Kidney epithelial cell (primary cell): ENCODE measurements at regions not wholly inside any gene's neighbourhood (a gene's known extent, or its start where the extent isn't known, plus 50 kb on each side); places are given as distances from the start of the nearest gene placed in this dataset.

Experiments used
- DNase-seq: peaks from one replicate; pipeline ENCODE4 v3.0.0-alpha.2; 2010; ENCODE audit warnings: low read depth
- H3K27me3 ChIP-seq: 2 replicates; pipeline ENCODE4 v1.6.0; 2011; ENCODE audit warnings: low read length; ENCODE audit not compliant: control insufficient read depth, insufficient read depth
- H3K36me3 ChIP-seq: 2 replicates; pipeline ENCODE4 v1.5.1; 2011; ENCODE audit warnings: low read length; ENCODE audit not compliant: control insufficient read depth, insufficient read depth
- H3K4me3 ChIP-seq: 2 replicates; pipeline ENCODE4 v1.5.1; 2011; ENCODE audit warnings: low read depth, mild to moderate bottlenecking, control low read depth, low read length
- CTCF ChIP-seq: IDR thresholded peaks from 2 replicates; pipeline ENCODE4 v1.5.1; 2011; ENCODE audit warnings: mild to moderate bottlenecking, moderate library complexity, low read length, control low read depth, inconsistent platforms; ENCODE audit not compliant: insufficient read depth, poor library complexity, severe bottlenecking

DNA sequence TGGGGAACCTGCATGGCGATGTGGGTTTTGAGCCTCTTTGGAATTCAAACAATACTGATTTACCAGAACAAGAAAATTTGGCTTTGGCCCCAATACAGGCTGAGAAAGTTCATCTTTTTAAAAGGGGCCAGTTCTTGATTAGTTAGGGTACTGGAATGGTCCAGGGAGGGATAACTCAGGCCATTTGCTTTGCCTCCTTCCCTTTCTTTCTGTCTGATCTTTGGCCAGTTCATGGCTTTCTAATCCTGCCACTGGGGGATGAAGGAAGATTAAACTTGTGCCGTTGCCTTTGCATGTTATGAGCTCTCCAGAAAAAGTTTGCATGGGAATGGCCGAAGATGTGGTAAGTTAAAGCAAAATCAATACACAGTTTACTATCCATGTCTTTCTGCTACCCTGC lies 78.4 kb downstream of the ADAMTS15 start:
- no peak for DNase-seq
- TF ChIP-seq CTCF: no peak
- no peak overlapping the region for H3K4me3 ChIP-seq
- H3K36me3 ChIP-seq: no peaks in the 10 kb centered on the region
- no peaks in the 10 kb centered on the region for H3K27me3 ChIP-seq

GRCh38 chr11:130527636-130528297 lies 79.3 kb downstream of the ADAMTS15 start:
- TF ChIP-seq CTCF: no peak
- Histone ChIP-seq H3K36me3 (no peaks in the 10 kb centered on the region), H3K4me3 (no peak overlapping the region), H3K27me3 (no peaks in the 10 kb centered on the region)
- no peak for DNase-seq

DNA sequence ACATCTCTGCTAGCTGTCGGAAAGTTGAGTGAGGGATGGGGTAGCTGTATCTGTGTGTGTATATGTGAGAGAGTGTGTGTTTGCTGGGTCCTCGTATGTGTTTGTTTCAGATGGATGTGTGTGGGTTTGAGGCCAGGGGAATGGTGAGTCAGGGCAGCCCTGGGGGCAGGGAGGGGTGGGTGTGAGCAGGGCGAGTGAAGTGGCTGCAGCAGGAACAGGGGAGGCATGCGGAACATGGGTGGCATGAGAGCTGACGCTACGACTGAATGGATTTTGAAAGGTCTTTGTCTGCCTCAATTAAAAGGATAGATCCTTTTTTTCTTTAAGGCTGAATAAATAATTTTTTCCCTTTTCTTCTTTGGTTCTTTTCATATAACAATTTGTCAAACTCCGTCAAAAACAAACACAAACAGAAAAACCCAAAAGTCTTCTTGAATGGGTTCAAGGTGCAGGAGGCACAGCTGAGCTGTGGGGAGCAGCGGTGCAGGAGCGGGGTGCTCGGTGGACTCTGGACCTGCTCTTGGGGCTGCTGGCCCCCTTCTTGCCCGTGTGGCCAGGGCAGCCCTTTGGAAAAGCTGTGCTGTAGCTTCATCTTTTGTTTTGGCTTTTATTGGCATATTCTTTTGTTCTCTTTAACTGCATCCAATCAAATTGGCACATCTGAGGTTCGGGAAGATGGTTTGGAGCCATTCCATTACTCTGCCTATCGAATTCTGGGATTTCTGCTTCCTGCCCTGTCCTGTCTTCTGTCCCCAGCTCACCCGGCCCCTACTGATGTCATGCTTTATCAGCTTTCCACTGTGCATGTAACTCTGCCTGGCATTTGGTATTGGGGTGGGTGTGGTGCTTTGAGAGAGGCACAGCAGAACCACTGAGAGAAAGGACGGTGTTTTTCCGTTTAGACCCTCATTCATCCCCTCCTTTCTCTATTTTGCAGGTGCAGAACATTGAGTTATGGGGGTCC lies 80.1 kb downstream of the ADAMTS15 start:
- TF ChIP-seq CTCF: no peak
- Histone ChIP-seq H3K4me3 (no peak overlapping the region), H3K27me3 (no peaks in the 10 kb centered on the region), H3K36me3 (no peaks in the 10 kb centered on the region)
- no peak for DNase-seq

GRCh38 chr11:130529366-130529765 lies 80.9 kb downstream of the ADAMTS15 start:
- H3K4me3 ChIP-seq: no peak overlapping the region
- DNase-seq: no peak
- no peaks in the 10 kb centered on the region for H3K36me3 ChIP-seq
- TF ChIP-seq CTCF: no peak
- H3K27me3 ChIP-seq: no peaks in the 10 kb centered on the region

- Histone ChIP-seq H3K36me3 (no peaks in the 10 kb centered on the region), H3K27me3 (no peaks in the 10 kb centered on the region), H3K4me3 (no peak overlapping the region)
- no peak for TF ChIP-seq CTCF
- DNase-seq: peak; percentile 78
Observed at GRCh38 chr11:130531061-130531460, 82.6 kb downstream of the ADAMTS15 start.
